IPS-NIHi11 (cell line): ENCODE measurements at regions not wholly inside any gene's neighbourhood (a gene's known extent, or its start where the extent isn't known, plus 50 kb on each side); places are given as distances from the start of the nearest gene placed in this dataset.
"Not testable (repeated sequence)": the region's sequence is repeated elsewhere in the genome, so short reads cannot be mapped to it uniquely, and the experiment has no call there.

Experiments
- DNase-seq: peaks from one replicate; pipeline ENCODE4 v3.0.0; 2012; ENCODE audit warnings: mixed read lengths, low spot score

DNA sequence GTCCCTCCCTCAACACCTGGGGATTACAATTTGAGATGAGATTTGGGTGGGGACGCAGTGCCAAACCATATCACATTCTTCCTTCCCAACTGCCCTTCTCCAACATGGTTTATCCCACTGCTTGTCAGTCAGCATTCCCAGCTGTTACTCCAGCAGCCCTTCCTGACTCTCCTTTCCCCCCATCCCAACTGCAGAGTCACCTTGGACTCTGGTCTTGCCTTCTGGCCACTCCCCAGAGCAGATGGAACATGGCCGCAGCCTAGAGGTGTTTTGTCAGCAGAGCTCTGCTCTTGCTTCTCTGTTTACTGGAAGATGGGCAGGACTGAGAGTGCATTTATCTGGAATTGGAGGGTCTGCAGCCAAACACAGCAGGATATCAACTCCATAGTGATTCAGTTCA lies 51.2 kb upstream of the MEX3C start:
- DNase-seq, result no peak

GRCh38 chr18:51250006-51250405 lies 52.5 kb upstream of the MEX3C start:
- DNase-seq, result no peak

DNA sequence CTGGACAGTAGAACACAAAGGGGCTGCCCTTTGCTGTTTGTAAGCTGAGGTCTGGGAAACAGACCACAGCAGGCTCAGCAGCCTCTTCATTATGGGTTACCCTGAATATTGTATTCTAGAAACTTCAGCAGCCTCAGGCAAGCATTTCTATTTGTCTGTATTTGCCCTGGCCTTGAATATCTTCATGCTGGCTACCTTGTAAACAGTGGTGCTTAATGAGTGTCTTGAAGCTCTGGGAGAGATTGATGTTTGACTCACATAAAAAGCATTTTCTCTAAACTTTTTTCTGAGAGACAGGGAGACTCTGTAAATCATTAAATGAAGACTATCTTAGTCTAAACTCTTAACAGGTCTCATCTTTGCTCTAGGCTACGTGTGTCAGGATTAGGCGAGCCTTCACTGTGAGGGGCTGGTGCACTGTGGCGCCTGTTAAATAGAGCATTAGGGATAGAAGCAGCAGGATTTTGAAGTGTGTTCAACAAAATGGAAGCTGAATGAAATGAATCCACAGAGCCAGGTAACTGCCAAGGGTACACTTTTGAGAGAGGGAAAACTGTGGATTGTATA lies 53.1 kb upstream of the MEX3C start:
- no peak for DNase-seq

- DNase-seq, result no peak
These were observed 54.1 kb upstream of the MEX3C start for GRCh38 chr18:51251625-51252024.

GRCh38 chr18:51253476-51253875 lies 56.0 kb upstream of the MEX3C start:
- DNase-seq, result no peak

DNA sequence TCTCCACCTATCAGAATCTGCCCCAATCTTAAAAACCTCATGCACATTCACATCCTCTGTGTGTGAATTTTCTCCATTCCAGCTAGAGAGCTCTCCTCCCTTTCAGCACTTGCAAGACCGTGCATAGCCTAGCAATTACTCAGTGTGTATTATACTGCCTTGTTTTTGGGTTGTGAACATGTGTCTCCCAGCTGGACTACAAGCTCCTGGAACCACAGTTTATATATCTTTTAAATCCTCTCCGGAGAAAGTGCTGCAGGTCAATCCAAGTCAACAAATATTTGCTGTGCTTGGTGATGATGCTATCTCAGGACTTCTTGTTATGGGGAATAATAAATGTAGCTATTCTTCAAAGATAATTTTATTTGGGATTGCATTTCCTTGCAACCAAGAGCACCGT lies 58.2 kb upstream of the MEX3C start:
- DNase-seq, result no peak

DNA sequence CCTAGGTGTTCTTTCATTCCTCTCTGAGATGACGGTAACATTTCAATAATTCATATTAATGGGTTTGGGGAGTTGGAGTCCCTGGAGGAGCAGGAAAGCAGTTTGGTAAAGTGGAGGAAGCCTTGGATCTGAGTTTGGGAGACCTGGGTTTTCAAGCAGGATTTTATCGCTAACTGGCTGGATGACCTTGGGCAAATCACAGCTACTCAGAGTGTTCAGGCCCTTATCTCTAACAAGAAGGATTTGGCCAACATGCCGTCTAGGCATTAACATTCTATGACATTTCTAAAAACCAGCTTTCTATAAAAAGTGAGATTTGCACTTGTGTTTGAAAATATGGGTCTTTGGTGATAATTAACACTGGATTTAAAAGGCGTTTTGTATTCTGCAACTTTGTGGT lies 59.7 kb upstream of the MEX3C start:
- no peak for DNase-seq

GRCh38 chr18:51260118-51260517 lies 62.6 kb upstream of the MEX3C start:
- no peak for DNase-seq

DNA sequence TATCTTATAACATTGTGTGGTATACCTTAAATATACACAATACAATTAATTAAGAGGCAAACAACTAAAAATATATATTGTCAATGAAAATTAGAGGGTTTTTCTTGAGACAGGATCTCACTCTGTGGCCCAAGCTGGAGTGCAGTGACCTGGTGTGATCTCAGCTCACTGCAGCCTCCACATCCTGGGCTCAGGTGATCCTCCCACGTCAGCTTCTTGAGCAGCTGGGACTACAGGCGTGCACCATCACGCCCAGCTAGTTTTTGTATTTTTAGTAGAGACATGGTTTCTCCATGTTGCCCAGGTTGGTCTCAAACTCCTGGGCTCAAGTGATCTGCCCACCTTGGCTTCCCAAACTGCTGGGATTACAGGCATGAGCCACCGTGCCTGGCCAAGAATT lies 68.6 kb upstream of the MEX3C start:
- DNase-seq, result not testable (repeated sequence)

DNA sequence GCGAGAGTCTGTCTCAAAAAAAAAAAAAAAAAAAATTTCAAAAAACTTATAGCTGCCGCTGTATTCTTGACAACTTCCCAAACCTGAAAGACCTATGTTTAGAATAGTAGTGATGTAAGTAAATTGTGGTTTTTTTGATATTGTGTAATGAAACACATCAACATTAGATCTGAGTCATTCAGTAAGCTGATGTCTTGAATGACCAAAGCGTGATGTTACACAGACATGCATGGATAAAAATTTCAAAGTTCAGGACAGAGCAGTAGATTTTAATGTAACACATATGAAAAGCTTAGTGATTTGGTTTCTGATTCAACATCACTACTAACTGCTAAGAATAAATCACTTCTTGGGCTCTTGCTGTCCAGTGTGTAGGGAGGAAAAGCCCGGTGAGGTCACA lies 69.3 kb upstream of the MEX3C start:
- no peak for DNase-seq

DNA sequence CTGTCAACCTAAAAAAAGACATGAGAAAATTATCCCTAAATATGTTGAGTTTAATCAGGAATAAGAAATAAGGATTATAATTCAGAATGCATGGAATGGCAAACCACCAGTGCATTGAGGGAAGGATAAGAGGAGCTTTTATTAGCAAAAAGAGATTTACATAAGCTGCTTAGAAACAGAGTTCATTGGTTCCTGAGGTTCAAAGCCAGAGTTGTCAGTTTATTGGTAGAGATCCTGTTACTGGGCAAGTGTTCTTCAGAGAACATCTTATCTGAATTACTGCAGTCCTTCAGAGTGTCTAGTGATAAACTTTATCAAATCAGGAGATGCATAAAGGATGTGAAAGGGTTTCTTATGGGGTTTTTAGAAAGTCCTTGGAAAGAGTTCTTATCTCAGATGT lies 76.0 kb upstream of the MEX3C start:
- no peak for DNase-seq

DNA sequence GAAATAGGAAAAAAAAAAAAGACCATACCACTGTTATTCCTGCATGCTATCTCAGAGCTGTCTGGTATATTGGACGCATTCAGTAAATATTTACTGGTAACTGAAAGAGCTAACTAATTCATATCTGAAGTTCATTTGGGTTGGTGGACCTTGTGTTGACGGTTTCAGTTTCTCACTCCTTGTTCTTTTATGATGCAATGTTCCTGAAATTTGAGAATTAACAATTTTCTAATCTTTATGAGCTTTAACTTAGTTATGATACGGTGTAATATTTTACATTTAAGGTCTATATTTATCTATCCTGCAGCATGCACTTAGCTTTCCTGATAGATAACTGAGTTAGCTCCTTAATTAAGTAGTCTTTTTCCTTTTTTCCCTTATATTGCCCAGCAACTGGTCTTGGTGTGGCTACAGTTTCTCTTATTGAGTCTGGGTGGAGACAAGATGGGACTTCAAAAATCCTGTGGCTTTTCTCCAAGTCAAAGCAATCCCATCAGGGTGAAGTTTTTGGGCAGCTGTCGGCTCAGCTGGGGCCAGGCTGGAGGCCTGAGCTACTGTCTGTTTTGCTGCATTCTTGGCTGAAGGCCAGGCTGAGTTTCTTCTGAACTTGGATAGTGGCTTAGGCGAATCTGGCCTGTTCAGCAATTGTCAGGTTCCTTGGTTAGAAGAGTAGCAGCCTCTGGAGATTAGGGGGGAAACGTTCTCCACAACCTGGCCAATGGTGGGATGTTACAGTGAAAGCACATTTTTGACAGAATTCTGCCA lies 78.4 kb upstream of the MEX3C start:
- DNase-seq, result peak; percentile 27

- peak; percentile 72 for DNase-seq
These were observed 80.7 kb upstream of the MEX3C start for GRCh38 chr18:51278045-51278649.

GRCh38 chr18:51279367-51279984 lies 82.0 kb upstream of the MEX3C start:
- no peak for DNase-seq

DNA sequence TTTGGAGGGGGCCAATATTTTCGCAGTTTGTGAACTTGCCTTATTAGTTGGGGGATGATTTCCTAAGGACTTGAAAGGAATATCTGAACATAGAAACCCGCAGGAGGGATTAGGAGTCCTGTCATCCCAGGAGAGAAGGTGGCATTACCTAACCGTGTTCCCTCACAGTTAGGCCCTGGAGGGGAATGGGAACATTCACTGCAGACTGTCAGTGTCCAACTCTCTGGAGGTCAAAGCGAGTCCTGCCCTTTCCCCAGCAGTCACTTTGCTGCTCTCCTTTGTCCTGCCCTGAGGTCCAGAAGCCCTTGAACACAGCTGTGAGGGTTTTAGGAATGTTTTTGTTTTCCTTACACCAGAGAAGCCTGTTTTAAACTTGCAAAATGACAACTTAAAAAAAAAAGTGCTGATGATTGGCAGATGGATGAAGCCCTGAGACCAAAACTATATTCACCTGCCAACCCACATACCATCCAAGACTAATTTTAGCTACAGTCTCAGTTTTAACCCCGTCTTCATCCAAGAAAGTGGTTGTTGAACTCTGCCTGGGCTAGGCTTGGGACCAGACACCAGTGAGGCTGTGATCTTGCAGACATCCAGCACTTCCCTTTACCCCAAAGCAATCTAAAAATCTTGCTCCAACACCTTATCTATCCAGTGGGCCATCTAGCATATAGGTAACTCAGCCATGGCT lies 90.5 kb upstream of the MEX3C start:
- no peak for DNase-seq

DNA sequence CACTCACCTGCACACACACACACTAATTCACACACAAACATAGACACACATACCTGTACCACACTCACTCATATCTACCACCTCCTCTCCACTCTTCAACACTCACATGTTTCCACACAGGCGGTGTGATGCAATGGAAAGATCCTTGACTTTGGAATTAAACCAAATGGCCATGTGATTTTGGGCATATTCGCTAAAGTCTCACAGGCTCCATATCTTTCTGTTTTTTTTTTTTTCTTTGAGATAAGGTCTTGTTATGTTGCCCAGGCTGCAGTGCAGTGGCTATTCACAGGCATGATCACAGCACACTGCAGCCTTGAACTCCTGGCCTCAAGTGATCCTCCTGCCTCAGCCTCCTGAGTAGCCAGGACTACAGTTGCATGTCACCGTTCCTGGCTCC lies 91.1 kb upstream of the MEX3C start:
- DNase-seq, result no peak

DNA sequence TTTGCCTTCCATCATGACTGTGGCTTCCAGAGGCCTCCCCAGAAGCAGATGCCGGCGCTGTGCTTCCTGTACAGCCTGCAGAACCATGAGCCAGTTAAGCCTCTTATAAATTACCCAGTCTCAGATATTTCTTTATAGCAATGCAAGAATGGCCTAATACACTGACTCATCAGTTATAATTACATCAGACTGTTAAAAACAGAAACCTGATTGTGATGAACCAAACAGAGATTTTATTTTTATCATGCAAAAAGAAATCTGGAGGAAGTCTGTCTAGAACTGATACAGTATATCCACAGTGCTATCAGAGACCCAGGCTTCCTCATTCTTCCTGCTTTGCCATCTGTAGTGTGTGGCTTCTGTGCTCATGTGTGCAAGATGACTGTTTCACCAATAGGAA lies 93.4 kb upstream of the MEX3C start:
- no peak for DNase-seq

- no peak for DNase-seq
These were observed 103.4 kb upstream of the MEX3C start for GRCh38 chr18:51300912-51301311.

- no peak for DNase-seq
These were observed 103.9 kb upstream of the MEX3C start for GRCh38 chr18:51301376-51301775.

GRCh38 chr18:51316677-51317076 lies 119.2 kb upstream of the MEX3C start:
- no peak for DNase-seq

DNA sequence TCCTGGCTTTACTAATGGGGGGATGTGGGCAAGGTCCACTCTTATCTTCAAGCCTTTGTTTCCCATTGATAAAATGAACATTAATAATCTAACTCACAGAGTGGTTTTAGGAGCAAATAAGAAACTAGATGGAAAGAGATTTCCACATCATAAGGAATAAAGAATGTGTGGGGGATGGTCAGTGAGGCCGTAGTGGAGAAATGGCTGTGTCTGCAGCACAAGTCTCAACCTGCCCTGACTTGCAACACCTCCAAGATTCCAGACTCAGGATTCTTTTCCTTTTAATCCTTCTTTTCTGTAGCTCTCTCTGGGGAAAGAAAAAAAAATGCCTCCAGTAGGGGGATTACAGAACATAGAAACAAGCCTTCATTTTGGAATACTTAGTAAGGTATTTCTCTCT lies 124.2 kb upstream of the MEX3C start:
- peak; percentile 25 for DNase-seq

DNA sequence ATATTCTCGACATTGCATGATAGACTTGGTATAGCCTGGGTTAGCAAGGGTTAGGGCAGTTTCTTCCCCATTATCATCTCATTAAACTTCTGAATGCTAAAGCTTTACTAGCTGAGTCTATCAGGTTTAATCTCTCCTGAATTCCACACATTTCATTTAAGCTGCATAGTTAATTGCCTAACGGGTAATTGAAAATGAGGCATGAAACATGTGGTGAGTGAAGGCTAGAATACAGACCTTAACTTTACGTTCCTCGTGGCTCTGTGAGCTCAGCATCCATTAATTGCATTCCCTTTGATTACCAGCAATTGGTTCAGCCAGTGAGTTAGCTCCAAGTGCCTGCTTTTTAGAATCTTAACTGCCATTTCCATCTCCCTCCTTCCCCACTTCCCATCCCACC lies 126.5 kb upstream of the MEX3C start:
- no peak for DNase-seq

- no peak for DNase-seq
These were observed 132.7 kb upstream of the MEX3C start for GRCh38 chr18:51330148-51330547.
